ENCODE measurements at regions not wholly inside any gene's neighbourhood (a gene's known extent, or its start where the extent isn't known, plus 50 kb on each side); places are given as distances from the start of the nearest gene placed in this dataset.

DNA sequence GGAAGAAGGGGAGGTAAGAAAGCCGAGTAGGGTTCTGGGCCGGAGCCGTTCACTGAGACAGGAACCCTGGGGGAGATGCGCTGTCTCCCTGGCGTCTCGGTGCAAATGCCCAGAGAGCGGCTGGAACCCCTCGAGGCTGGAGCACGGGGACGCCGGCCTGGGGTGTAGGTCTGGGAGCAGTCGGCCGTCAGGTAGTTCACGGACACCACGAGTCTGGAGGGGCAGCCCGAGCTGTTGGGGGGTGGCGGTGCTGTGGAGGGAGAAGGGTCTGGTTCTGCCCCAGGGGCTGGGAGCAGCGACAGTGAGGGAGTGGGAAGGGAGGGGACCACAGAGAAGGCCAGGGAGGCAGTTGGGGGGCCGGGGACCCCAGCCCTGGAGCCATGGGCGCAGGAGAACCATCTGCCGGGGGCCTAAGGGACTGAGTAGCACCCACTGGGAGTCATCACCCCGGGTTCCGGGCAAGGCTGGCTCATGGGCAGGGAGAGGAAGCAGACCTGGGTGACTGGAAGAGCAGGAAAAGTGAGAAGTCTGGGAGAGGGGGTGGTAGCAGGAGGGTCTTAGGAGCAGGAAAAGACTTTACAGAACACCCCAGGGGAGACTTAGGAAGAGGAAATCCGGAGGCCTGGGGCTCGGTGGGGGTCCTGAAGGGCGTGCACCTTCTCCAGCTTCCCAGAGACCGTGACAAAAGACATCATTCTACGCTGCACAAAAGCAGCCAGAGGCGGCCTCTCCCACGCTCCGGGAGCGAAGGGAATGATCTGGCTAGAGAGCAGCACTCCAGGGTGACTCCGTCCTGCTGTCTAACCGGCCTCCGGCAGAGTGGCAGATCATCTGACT, 173.1 kb upstream of the SOX1 start:
- no peak for DNase-seq (ENCODE audit: low spot score)

DNA sequence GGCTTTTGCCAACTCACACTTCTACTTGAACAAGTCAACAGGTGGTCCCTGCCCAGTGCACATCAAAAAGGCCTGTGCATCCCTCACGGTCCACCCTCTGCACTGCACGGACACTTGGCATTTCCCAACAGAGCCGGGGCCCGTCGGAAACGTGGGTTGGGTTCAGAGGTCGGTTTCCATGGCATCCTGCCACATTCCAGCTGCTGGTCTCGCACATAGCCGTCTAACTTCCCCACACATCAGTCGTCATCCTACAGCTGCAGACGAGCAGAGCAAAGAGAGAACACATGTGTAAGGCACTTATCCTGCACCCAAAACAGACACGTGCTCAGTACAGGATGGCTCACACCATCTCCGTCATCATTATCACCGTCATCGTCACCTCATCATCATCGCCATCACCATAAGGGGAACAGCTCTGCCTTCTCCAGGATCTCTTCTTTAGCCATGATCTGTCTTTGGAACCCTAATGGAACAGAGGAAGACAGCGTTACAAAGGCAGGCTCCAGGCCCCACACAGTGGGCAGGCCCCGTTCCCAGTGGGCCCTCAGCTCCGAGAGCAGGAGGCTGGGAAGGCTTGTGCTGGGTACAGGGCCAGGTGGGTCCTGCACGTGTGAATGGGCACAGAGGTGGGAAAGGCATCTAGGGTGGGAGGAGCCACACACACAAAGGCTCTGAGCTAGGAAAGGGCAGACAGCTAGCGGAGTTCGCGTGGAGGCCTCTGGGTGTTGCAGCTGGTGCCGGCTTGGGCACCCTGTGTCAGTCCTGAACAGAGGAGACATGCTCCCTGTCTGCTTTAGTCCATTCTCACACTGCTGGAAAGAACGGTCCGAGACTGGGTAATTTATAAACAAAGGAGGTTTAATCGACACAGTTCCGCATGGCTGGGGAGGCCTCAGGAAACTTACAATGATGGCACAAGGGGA, 170.8 kb upstream of the SOX1 start:
- DNase-seq (ENCODE audit: low spot score), result no peak

DNA sequence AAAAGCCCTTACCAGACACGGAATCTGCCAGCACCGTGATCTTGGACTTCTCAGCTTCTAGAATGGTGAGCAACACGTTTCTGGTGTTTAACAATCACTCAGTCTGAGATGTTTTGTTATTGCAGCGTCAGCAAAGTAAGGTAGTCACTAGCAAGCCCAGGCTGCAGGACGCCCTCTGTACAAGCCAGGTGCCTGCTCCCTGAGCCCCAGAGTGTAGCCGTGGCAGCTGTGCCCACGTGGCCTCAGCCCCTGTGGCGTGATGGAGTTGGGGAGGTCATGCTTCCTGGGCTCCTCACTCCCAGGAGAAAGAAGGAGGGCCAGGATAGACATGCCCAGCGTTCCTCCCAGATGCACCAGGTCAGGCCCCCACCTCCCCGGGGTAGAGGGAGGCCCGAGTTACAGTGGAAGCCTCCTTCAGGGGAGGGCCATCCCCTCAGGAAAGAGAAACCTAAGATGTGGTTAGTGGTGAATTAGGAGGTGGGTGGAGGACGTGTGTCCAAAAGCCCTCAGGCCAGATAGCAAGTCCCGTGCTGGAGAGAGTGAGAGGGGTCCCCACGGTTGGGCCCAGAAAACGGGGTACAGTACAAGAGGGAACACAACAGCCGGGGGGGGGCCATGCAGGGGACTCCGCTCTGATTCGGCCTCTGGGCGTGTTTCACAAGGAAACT, 169.6 kb upstream of the SOX1 start:
- no peak for DNase-seq (ENCODE audit: low spot score)

DNA sequence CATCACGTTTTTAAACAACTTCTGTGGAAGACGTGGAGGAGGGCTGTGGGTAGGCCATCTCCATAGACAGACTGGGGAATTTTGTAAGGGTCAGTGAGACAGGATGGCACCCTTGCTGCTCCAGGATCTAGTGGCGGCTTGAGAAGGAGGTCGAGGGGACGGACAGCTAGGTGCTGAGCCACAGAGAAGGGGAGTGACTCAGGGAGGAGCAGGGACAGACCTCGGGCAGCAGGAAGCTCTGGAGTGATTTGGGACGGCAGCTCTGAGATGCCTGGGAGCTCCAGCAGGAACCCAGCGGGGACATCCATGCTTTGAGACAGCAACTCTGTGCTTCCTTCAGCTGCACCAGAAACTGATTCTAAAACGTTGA, 169.1 kb upstream of the SOX1 start:
- DNase-seq (ENCODE audit: low spot score), result no peak

DNA sequence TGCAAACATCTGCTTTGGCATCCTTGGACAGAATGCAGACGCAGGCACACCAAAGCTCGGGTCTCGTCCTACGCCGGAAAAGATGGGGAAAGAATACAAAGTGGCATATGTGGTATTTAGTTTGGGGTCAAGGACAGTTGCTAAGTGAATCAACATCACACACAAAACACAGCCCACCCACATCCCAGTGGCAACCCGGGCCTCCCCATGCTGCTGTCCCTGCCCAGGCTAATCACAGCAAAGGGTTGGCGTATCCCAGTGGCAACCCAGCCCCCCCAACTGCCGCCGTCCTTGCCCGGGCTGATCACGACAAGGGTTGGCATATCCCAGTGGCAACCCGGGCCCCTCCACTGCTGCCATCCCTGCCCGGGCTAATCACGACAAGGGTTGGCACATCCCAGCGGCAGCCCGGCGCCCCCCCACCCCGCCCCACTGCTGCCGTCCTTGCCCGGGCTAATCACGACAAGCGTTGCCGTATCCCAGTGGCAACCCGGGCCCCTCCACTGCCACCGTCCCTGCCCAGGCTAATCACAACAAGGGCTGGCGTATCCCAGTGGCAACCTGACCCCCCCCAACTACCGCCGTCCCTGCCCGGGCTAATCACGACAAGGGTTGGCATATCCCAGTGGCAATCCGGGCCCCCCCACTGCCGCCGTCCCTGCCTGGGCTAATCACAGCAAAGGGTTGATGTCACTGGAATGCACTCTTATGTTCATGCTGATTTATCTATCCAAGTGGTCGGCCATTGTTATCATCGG, 167.8 kb upstream of the SOX1 start:
- no peak for DNase-seq (ENCODE audit: low spot score)

DNA sequence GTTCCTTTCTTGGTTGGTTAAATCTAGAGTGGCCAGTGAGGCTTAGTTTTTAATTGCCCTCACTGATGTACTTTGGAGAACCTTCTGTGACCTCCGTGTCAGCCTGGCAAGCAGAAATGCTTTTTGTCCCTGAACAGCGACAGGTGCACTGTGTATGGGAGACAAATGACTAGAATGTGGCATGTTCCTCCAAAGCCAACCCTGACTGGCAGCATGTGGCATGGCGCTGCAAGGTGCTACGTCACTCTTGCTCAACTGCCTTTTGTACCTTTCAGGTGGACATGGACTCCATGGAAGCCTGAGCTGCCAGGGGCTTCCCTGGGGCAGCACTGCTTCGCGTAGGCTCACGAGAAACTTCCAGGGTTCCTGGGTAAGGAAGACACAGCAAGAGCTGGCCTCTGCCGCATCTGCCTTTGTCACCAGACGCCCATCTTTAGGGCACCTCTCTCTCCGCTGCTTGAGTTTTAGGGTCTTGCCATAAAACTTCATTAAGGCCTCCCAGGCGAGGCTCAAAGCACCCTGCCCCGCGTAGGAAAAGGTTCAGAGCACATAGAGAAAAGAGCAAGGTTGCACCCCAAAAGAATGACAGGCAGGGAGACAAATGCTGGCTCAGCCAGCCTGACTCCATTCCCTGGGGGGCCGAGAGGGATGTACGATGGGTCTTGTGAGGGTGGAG, 167.1 kb upstream of the SOX1 start:
- no peak for DNase-seq (ENCODE audit: low spot score)

DNA sequence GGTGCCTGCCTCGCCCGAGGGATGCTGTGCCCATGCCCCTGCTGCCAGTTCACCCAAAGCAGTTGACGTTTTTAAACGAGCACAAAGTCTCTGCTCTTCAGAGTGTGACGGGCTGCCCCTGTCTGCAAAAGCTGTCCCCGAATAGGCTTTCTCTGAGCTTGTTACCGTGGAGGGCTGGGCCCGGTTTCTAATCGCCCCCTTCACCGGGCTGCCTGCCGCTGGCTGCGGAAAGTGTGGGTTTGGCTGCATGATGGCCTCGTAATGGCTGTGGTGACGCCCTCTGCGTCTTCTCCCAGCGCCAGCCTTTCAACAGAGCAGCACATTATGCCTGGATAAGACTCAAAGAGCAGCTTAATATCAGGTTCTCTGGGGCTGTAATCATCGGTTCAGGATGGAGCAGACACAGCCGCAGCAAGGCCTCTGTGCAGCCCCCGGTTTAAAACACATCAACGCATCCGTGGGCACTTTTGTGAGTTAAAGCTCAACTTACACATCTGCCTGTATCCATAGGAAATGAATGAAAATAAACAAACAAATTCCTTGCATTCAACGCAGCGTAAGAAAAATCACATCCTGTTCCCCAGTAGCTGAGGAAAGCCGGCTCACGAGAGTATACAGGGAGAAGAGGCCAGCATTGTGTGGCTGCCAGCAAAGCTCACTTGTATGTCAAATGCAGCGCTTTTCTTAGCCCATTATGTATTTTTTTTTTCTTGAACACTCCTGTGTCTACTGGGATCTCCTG, 166.4 kb upstream of the SOX1 start:
- DNase-seq (ENCODE audit: low spot score), result no peak

DNA sequence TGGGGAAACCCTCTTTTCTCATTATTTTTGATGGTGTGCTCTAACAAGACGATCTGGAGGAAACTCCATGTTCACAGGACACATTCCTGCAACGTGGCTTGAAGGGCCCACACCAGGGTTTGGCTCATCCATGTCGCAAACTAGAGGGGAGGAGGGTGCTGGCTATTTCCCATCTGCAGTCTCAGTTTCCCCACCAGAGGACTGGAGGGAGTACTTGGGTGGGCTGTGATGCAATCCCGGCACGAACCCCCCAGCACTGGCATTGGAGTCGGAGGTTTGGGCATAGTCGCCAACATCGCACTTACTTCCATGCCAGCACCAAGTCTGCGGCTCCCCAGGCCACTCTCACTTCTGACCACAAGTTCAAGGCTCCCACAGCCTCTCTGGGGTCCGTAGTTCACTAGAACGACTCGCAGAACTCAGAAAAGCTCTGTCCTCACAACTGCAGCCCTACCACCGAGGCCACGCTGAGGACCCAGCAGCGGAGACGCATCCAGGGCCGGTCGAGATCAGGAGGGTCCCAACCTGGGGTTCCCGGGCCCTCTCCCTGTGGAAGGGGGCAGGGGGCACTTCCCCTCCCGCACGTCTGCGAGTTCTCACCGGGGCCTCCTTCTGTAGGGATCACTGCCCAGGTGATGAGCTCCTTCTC, 165.6 kb upstream of the SOX1 start:
- no peak for DNase-seq (ENCODE audit: low spot score)

DNA sequence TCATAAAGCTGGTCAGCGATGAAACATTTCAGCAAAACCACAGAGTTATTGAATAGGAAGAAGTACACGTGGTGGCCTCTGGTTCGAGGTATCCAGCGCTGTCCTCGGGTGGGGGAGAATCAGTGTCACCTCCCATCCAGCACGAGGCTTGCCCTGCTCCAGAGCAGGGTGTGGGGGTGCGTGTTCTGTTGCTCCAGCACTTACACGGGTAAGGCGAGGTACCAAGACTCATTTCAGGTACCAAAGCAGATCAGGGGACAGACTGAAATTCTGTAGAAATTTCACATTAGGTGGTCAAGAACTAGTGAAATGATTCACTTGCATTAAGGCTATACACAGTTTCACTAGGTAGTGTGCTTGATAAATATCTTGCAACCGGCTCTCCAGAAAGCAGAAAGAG, 164.2 kb upstream of the SOX1 start:
- DNase-seq (ENCODE audit: low spot score), result no peak

DNA sequence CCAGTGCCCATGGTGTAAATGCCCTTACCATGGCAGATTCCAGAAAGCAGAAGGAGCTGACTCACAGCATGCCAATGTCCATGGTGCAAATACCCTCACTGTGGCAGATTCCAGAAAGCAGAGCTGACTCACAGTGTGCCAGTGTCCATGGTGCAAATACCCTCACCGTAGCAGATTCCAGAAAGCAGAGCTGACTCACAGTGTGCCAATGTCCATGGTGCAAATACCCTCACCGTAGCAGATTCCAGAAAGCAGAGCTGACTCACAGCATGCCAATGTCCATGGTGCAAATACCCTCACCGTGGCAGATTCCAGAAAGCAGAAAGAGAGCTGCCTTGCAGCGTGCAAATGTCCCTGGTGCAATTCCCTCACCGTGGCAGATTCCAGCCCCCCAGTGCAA, 163.8 kb upstream of the SOX1 start:
- DNase-seq (ENCODE audit: low spot score), result no peak

DNA sequence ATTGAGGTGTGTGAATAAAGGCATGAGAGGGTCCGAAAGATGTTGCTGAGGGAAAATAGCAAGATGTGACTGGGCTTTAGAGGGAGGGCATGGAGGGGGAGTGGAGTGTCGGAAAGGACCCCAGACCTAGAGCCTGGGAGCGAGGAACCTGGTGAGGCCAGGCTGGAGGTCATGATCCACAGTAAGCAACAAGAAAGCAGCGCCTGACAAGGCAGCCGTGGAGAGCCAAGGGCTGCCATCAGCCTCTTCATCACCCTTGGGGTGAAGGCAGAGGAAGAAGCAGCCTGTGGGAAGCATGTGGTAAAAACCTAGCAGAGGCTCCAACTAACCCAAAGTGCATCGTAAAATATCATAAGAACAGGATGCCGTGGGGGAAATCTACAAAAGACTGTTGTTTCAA, 162.8 kb upstream of the SOX1 start:
- DNase-seq (ENCODE audit: low spot score), result no peak

DNA sequence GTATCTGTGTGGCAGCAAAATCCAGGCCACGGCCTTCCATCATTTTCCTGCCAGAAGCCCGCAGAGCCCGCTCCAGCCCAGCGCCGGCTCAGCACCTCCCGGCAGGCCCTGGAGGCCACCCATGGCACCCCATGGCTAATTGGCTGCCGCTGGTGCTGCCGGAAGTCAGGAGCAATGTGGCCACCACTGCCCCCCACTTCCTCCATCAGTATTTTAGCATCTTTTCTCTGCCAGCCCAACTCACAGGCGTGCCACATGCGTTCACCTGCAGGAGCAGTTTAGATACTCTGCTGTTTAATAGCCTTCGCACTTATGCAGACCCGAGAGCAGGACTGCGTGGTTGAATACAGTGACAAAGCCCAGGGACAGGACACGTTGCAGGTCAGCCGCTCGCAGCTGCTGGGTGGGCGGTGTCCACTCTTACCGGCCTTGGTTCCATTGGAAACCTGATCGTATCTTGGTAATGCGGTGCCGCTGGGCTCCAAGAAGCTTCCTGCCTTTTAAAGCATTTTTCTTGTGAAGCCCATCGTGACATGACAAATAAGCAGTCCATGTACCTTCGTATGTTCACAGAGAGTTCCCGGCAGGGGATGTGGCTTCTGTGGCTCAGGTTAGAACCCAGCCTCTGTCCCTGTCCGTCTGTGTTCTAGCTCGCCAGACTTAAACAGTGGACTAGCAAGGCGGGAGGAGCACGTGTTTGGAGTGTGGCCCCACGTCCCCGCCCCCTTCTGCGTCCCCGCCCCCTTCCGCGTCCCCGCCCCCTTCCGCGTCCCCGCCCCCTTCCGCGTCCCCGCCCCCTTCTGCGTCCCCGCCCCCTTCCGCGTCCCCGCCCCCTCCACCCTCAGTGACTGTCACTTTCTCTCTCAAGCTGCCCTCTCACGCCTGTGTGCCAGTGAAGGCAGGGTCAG, 162.0 kb upstream of the SOX1 start:
- DNase-seq (ENCODE audit: low spot score), result peak; percentile 51

DNA sequence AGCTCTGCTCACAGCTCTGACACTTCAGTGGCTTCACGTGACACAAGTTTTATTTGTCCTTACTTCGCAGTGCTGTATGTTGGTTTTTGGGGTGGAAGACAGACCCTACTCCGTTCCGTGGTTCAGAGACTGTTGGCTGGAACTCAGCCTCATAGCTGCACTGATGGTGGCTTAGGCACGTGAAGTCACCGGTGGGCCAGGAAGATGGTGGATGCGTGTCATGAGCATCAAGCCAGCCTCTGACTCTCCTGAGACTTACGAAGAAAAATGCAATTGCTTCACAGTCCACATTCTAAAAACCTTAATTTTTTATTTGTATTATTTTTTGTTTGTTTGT, 161.4 kb upstream of the SOX1 start:
- DNase-seq (ENCODE audit: low spot score), result peak; percentile 53

DNA sequence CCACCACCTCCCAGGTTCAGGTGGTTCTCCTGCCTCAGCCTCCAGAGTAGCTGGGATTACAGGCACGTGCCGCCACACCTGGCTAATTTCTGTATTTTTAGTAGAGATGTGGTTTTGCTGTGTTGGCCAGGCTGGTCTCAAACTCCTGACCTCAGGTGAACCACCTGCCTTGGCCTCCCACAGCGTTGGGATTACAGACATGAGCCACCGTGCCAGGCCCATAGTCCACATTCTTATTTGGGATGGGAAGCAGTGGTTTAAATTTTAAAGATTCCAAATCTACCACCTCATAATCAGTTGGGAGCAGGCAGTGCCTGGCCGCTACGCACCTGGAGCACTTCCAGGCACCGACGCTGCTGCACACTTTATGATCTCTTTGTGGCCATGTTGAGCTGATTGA, 160.6 kb upstream of the SOX1 start:
- DNase-seq (ENCODE audit: low spot score), result no peak

DNA sequence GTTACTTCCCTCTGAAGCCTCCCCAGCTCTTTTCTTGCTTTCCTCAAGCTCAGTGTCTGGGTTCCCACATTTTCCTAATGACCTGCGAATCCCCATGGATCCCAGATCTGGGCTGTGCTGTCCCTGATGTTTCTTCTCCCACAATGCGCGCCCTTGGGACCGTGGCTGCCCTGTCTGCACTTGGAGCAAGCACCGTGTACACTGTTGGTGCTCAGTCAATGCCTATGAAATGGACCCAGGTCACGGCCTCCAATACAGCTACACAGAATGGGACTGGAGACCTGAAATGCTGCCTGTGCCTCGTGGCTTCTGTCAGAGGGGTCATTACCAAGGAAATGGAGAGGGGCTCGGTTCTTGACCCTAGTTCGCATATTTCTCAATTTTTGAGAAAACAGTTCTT, 160.1 kb upstream of the SOX1 start:
- no peak for DNase-seq (ENCODE audit: low spot score)

DNA sequence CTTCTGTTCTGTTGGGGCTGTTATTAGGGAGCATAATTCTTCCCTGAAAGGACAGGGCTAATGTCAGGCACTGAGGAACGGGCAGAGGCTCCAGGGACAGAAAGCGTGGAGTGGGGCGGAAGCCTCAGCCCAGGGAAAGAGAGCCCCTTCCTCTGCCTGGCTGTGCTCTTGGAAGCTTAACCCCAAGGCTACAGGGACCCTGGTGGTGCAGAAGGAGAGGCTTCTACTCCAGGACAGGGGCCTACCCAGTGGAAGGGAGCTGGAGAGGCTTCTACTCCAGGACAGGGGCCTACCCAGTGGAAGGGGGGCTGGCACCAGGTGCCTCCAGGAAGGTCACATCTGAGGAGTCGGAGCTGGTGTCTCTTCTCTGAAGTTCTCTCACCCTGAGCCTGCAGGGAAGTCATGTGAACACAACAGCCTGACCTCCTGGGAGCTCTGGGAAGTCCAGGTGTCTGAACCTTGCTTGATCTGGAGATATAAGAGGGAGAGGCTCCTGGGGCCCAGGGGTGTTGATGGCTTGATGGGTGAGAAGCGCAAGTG, 159.5 kb upstream of the SOX1 start:
- DNase-seq (ENCODE audit: low spot score), result no peak

DNA sequence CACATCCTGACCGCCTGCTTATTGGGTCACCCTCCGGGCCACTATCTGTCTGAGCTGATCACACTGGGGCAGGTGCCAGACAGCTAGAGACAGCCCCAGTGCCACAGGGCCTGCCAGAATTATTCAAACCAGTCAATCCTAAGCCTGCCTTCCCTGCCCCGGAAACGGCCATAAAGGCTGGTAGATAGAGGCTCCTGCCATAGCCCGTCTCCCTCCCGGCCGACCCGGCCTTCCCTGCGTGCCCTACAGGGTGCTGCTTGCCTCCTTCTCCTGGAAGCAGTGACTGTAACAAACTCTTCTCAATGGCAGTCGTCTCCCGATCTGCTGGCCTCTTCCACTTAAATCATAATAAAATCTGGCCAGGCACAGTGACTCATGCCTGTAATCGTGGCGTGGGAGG, 158.6 kb upstream of the SOX1 start:
- DNase-seq (ENCODE audit: low spot score), result no peak

DNA sequence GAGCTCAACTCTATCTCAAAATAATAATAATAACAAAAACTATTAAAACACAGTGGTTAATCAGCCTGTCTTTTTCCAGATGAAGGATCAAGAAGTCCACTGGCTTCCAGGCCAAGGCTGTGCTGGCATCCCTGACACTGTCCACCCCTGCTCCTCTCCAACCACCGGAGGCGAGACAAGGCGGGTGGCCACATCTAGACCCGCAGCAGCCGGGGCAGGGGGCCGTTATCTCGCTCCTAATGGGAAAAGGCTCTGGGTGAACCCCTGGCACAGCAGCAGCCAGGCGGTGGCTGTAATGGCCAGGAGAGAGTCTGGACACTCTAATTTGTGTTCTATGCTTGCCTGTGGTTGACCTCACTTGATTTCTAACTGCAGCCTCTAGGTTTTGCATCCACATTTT, 158.0 kb upstream of the SOX1 start:
- no peak for DNase-seq (ENCODE audit: low spot score)

DNA sequence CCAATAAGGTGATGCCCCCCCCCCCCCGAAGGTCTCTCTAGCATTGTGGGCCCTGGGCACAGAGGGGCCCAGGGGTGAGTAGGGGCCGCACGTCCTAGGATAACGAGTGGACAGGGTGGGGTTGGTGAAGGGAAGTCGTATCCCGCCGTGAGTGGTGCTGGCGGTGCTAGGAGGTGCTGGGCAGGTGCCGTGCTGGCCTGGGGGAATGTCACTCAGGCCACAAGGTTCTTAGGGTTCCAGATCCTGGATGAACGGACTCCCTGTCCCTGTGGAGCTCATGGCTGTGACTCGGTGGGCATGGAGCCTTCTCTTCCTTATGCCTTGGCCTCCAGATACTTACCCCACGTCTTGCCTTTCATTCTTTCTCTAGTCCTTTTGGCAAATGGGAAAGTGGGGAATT, 157.4 kb upstream of the SOX1 start:
- DNase-seq (ENCODE audit: low spot score), result no peak
